Activated naive CD8-positive, alpha-beta T cell treated with anti-CD3 and anti-CD28 coated beads, Interleukin-2, amount 10 ng/mL, durations not matched to agents 7 days and 5 days (primary cell): ENCODE measurements at regions not wholly inside any gene's neighbourhood (a gene's known extent, or its start where the extent isn't known, plus 50 kb on each side); places are given as distances from the start of the nearest gene placed in this dataset. TPM values are rescaled to one million over a fixed set of nuclear protein-coding genes. Genes with fewer than 3 reads are reported as not detected.
A peak's percentile ranks its signal among the peaks of the same experiment; 100 is the strongest.
"Not testable (repeated sequence)": the region's sequence is repeated elsewhere in the genome, so short reads cannot be mapped to it uniquely, and the experiment has no call there.

Source experiments
- ATAC-seq: fragments of 150-1000 bp; cut with Tn5 transposase; one replicate; pipeline ENCODE4 v1.10.0; 2021; ENCODE audit warnings: low read depth, moderate library complexity
- POLR2A ChIA-PET: fragments of 350-600 bp; sonication (Branson Sonifier 250); formaldehyde crosslinking; loops from one replicate; lab custom pipeline; 2021; ENCODE audit warnings: antibody characterized with exemption; lab: Charles Lee
- DNase-seq: peaks from one replicate; pipeline ENCODE4 v3.0.0; 2021
- H3K27ac Mint-ChIP-seq: one replicate; pipeline ENCODE4 v1.8.0; 2022; ENCODE audit warnings: mild to moderate bottlenecking, mixed read lengths
- H3K27me3 Mint-ChIP-seq: one replicate; pipeline ENCODE4 v1.8.0; 2022; ENCODE audit warnings: mild to moderate bottlenecking, moderate library complexity, mixed read lengths
- H3K36me3 Mint-ChIP-seq: one replicate; pipeline ENCODE4 v1.8.0; 2021; ENCODE audit warnings: mild to moderate bottlenecking, mixed read lengths
- H3K4me1 Mint-ChIP-seq: one replicate; pipeline ENCODE4 v1.8.0; 2021; ENCODE audit warnings: mixed read lengths
- H3K4me3 Mint-ChIP-seq: one replicate; pipeline ENCODE4 v1.8.0; 2022; ENCODE audit warnings: mild to moderate bottlenecking, moderate library complexity, mixed read lengths
- H3K9me3 Mint-ChIP-seq: one replicate; pipeline ENCODE4 v1.8.0; 2021; ENCODE audit warnings: mixed read lengths
- microRNA-seq: library from miRNA; unstranded; fragments of <30 nt; microRNA quantifications from one replicate; pipeline ENCODE4 v1.2.0, GENCODE V29; 2022

DNA sequence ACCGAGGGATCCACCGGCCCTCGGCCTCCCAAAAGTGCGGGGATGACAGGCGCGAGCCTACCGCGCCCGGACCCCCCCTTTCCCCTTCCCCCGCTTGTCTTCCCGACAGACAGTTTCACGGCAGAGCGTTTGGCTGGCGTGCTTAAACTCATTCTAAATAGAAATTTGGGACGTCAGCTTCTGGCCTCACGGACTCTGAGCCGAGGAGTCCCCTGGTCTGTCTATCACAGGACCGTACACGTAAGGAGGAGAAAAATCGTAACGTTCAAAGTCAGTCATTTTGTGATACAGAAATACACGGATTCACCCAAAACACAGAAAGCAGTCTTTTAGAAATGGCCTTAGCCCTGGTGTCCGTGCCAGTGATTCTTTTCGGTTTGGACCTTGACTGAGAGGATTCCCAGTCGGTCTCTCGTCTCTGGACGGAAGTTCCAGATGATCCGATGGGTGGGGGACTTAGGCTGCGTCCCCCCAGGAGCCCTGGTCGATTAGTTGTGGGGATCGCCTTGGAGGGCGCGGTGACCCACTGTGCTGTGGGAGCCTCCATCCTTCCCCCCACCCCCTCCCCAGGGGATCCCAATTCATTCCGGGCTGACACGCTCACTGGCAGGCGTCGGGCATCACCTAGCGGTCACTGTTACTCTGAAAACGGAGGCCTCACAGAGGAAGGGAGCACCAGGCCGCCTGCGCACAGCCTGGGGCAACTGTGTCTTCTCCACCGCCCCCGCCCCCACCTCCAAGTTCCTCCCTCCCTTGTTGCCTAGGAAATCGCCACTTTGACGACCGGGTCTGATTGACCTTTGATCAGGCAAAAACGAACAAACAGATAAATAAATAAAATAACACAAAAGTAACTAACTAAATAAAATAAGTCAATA lies 2093.4 kb upstream of the TPTE start:
- H3K9me3 Mint-ChIP-seq, H3K36me3 Mint-ChIP-seq, POLR2A ChIA-PET, H3K27me3 Mint-ChIP-seq, H3K4me1 Mint-ChIP-seq, H3K4me3 Mint-ChIP-seq, DNase-seq, H3K27ac Mint-ChIP-seq: not testable (repeated sequence)
- ATAC-seq: peak; percentile 51

- H3K36me3 Mint-ChIP-seq, H3K4me1 Mint-ChIP-seq, POLR2A ChIA-PET, DNase-seq, H3K27ac Mint-ChIP-seq, H3K27me3 Mint-ChIP-seq, H3K4me3 Mint-ChIP-seq, H3K9me3 Mint-ChIP-seq: not testable (repeated sequence)
- peak; percentile 73 for ATAC-seq
These were observed 2092.5 kb upstream of the TPTE start for GRCh38 chr21:8428668-8429456.

GRCh38 chr21:8434710-8435109 lies 2086.7 kb upstream of the TPTE start:
- DNase-seq, POLR2A ChIA-PET, ATAC-seq, H3K27ac Mint-ChIP-seq, H3K4me3 Mint-ChIP-seq, H3K4me1 Mint-ChIP-seq, H3K36me3 Mint-ChIP-seq, H3K27me3 Mint-ChIP-seq, H3K9me3 Mint-ChIP-seq: not testable (repeated sequence)

DNA sequence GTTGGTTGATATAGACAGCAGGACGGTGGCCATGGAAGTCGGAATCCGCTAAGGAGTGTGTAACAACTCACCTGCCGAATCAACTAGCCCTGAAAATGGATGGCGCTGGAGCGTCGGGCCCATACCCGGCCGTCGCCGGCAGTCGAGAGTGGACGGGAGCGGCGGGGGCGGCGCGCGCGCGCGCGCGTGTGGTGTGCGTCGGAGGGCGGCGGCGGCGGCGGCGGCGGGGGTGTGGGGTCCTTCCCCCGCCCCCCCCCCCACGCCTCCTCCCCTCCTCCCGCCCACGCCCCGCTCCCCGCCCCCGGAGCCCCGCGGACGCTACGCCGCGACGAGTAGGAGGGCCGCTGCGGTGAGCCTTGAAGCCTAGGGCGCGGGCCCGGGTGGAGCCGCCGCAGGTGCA lies 2078.3 kb upstream of the TPTE start:
- H3K36me3 Mint-ChIP-seq, H3K27ac Mint-ChIP-seq, H3K27me3 Mint-ChIP-seq, H3K4me1 Mint-ChIP-seq, H3K9me3 Mint-ChIP-seq, H3K4me3 Mint-ChIP-seq, DNase-seq, POLR2A ChIA-PET, ATAC-seq: not testable (repeated sequence)

DNA sequence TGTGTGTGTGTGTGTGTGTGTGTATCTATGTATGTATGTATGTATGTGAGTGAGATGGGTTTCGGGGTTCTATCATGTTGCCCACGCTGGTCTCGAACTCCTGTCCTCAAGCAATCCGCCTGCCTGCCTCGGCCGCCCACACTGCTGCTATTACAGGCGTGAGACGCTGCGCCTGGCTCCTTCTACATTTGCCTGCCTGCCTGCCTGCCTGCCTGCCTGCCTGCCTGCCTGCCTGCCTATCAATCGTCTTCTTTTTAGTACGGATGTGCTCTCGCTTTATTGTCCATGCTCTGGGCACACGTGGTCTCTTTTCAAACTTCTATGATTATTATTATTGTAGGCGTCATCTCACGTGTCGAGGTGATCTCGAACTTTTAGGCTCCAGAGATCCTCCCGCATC lies 2071.6 kb upstream of the TPTE start:
- DNase-seq, H3K27me3 Mint-ChIP-seq, ATAC-seq, H3K4me3 Mint-ChIP-seq, H3K36me3 Mint-ChIP-seq, H3K9me3 Mint-ChIP-seq, H3K4me1 Mint-ChIP-seq, POLR2A ChIA-PET, H3K27ac Mint-ChIP-seq: not testable (repeated sequence)

DNA sequence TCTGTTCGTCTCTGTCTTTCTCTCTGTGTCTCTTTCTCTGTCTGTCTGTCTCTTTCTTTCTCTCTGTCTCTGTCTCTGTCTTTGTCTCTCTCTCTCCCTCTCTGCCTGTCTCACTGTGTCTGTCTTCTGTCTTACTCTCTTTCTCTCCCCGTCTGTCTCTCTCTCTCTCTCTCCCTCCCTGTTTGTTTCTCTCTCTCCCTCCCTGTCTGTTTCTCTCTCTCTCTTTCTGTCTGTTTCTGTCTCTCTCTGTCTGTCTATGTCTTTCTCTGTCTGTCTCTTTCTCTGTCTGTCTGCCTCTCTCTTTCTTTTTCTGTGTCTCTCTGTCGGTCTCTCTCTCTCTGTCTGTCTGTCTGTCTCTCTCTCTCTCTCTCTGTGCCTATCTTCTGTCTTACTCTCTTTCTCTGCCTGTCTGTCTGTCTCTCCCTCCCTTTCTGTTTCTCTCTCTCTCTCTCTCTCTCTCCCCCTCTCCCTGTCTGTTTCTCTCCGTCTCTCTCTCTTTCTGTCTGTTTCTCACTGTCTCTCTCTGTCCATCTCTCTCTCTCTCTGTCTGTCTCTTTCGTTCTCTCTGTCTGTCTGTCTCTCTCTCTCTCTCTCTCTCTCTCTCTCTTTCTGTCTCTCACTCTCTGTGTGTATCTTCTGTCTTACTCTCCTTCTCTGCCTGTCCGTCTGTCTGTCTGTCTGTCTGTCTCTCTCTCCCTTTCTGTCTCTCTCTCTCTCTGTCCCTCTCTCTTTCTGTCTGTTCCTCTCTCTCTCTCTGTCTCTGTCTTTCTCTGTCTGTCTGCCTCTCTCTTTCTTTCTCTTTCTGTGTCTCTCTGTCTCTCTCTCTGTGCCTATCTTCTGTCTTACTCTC lies 2065.9 kb upstream of the TPTE start:
- H3K27ac Mint-ChIP-seq, DNase-seq, H3K36me3 Mint-ChIP-seq, H3K4me1 Mint-ChIP-seq, H3K27me3 Mint-ChIP-seq, POLR2A ChIA-PET, H3K4me3 Mint-ChIP-seq, H3K9me3 Mint-ChIP-seq: not testable (repeated sequence)
- peak; percentile 56 for ATAC-seq

- POLR2A ChIA-PET: not testable (repeated sequence)
These were observed 2056.8 kb upstream of the TPTE start for GRCh38 chr21:8464403-8465152.

DNA sequence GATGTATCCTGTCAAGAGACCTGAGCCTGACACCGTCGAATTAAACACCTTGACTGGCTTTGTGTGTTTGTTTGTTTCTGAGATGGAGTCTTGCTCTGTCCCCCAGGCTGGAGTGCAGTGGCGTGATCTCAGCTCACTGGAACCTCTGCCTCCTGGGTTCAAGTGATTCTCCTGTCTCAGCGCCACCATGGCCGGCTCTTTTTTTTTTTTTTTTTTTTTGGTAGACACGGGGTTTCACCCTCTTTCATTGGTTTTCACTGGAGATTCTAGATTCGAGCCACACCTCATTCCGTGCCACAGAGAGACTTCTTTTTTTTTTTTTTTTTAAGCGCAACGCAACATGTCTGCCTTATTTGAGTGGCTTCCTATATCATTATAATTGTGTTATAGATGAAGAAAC lies 2054.7 kb upstream of the TPTE start:
- H3K4me1 Mint-ChIP-seq, H3K27ac Mint-ChIP-seq, DNase-seq, H3K27me3 Mint-ChIP-seq, H3K9me3 Mint-ChIP-seq, ATAC-seq, POLR2A ChIA-PET, H3K36me3 Mint-ChIP-seq, H3K4me3 Mint-ChIP-seq: not testable (repeated sequence)

More at GRCh38 chr21:8464403-8465152, 2056.8 kb upstream of the TPTE start:
- not testable (repeated sequence) for H3K4me3 Mint-ChIP-seq, H3K27ac Mint-ChIP-seq, H3K4me1 Mint-ChIP-seq, H3K9me3 Mint-ChIP-seq, DNase-seq, H3K27me3 Mint-ChIP-seq, H3K36me3 Mint-ChIP-seq
- ATAC-seq: peak; percentile 69

Small RNAs in the stretch of these regions (microRNA-seq; reads per million reads assigned to microRNA genes)
- gene MIR6724-3 (not detected), gene MIR6724-4 (not detected)
